AG10803 (cell line): ENCODE measurements at regions not wholly inside any gene's neighbourhood (a gene's known extent, or its start where the extent isn't known, plus 50 kb on each side); places are given as distances from the start of the nearest gene placed in this dataset.
A peak's percentile ranks its signal among the peaks of the same experiment; 100 is the strongest.

Experiments
- DNase-seq: peaks from one replicate; pipeline ENCODE4 v3.0.0; 2010; ENCODE audit warnings: low read depth
- H3K4me3 ChIP-seq: 2 replicates; pipeline ENCODE4 v1.5.1; 2011; ENCODE audit warnings: mild to moderate bottlenecking, low read length, control low read depth
- CTCF ChIP-seq: conservative IDR thresholded peaks from 2 replicates; pipeline ENCODE4 v1.5.1; 2011; ENCODE audit warnings: mild to moderate bottlenecking, low read length, control low read depth, inconsistent platforms

- no peak overlapping the region for H3K4me3 ChIP-seq
- TF ChIP-seq CTCF = no peak
- DNase-seq = peak; percentile 92
These were observed 124.8 kb downstream of the RIPK4 start for GRCh38 chr21:41641821-41642701.

- no peak overlapping the region for H3K4me3 ChIP-seq
- TF ChIP-seq CTCF = no peak
These were observed 125.4 kb downstream of the RIPK4 start for GRCh38 chr21:41641510-41641815.

GRCh38 chr21:41640748-41641509, 125.9 kb downstream of the RIPK4 start:
- no peak overlapping the region for H3K4me3 ChIP-seq
- DNase-seq = peak; percentile 63
- TF ChIP-seq CTCF = no peak

More at GRCh38 chr21:41641510-41641815, 125.4 kb downstream of the RIPK4 start:
- no peak for DNase-seq

GRCh38 chr21:41639766-41640165, 127.1 kb downstream of the RIPK4 start:
- no peak overlapping the region for H3K4me3 ChIP-seq
- DNase-seq = no peak
- TF ChIP-seq CTCF = no peak

GRCh38 chr21:41639336-41639735, 127.5 kb downstream of the RIPK4 start:
- H3K4me3 ChIP-seq = no peak overlapping the region
- no peak for TF ChIP-seq CTCF
- DNase-seq = no peak

GRCh38 chr21:41638201-41638790, 128.6 kb downstream of the RIPK4 start:
- no peak for TF ChIP-seq CTCF
- peak; percentile 25 for DNase-seq
- H3K4me3 ChIP-seq = no peak overlapping the region
